GM18861 (cell line): ENCODE measurements at regions not wholly inside any gene's neighbourhood (a gene's known extent, or its start where the extent isn't known, plus 50 kb on each side); places are given as distances from the start of the nearest gene placed in this dataset.
A peak's percentile ranks its signal among the peaks of the same experiment; 100 is the strongest.
"Not testable (repeated sequence)": the region's sequence is repeated elsewhere in the genome, so short reads cannot be mapped to it uniquely, and the experiment has no call there.

ENCODE experiments used
- ATAC-seq: cut with Tn5 transposase; IDR thresholded peaks from one replicate; pipeline ENCODE4 v1.9.1; 2021; ENCODE audit not compliant: unreplicated experiment

- ATAC-seq: not testable (repeated sequence)
Measured at GRCh38 chr16:29355339-29356059, 51.0 kb downstream of the NPIPB11 start.

GRCh38 chr16:29354449-29354848 is 52.1 kb downstream of the NPIPB11 start:
- ATAC-seq: not testable (repeated sequence)

- not testable (repeated sequence) for ATAC-seq
Measured at GRCh38 chr16:29352617-29352999, 53.9 kb downstream of the NPIPB11 start.

GRCh38 chr16:29351970-29352616 is 54.4 kb downstream of the NPIPB11 start:
- ATAC-seq: not testable (repeated sequence)

- not testable (repeated sequence) for ATAC-seq
Measured at GRCh38 chr16:29351271-29351969, 55.1 kb downstream of the NPIPB11 start.

GRCh38 chr16:29349966-29350365 is 56.5 kb downstream of the NPIPB11 start:
- ATAC-seq: not testable (repeated sequence)

- not testable (repeated sequence) for ATAC-seq
Measured at GRCh38 chr16:29348748-29349147, 57.8 kb downstream of the NPIPB11 start.

- not testable (repeated sequence) for ATAC-seq
Measured at GRCh38 chr16:29348123-29348690, 58.3 kb downstream of the NPIPB11 start.

- ATAC-seq: not testable (repeated sequence)
Measured at GRCh38 chr16:29346796-29347580, 59.5 kb downstream of the NPIPB11 start.

- not testable (repeated sequence) for ATAC-seq
Measured at GRCh38 chr16:29346203-29346602, 60.3 kb downstream of the NPIPB11 start.

GRCh38 chr16:29342937-29343336 is 63.6 kb downstream of the NPIPB11 start:
- not testable (repeated sequence) for ATAC-seq

GRCh38 chr16:29340779-29341438 is 65.6 kb downstream of the NPIPB11 start:
- not testable (repeated sequence) for ATAC-seq

- not testable (repeated sequence) for ATAC-seq
Measured at GRCh38 chr16:29340235-29340634, 66.3 kb downstream of the NPIPB11 start.

- ATAC-seq: peak; percentile 58
Measured at GRCh38 chr16:29338821-29339700, 67.5 kb downstream of the NPIPB11 start.

GRCh38 chr16:29337385-29337901 is 69.1 kb downstream of the NPIPB11 start:
- not testable (repeated sequence) for ATAC-seq

- ATAC-seq: not testable (repeated sequence)
Measured at GRCh38 chr16:29335549-29335846, 71.0 kb downstream of the NPIPB11 start.

GRCh38 chr16:29334776-29335548 is 71.5 kb downstream of the NPIPB11 start:
- not testable (repeated sequence) for ATAC-seq

- not testable (repeated sequence) for ATAC-seq
Measured at GRCh38 chr16:29333492-29334097, 72.9 kb downstream of the NPIPB11 start.
